Neutrophil (primary cell): ENCODE measurements at regions not wholly inside any gene's neighbourhood (a gene's known extent, or its start where the extent isn't known, plus 50 kb on each side); places are given as distances from the start of the nearest gene placed in this dataset.
"Not testable (repeated sequence)": the region's sequence is repeated elsewhere in the genome, so short reads cannot be mapped to it uniquely, and the experiment has no call there.

Source experiments
- H3K27ac ChIP-seq: fragments of 200-600 bp; sonication (generic); 2 replicates; pipeline ENCODE4 v1.5.1; 2016; ENCODE audit warnings: mild to moderate bottlenecking, moderate library complexity
- H3K27me3 ChIP-seq: fragments of 200-600 bp; sonication (generic); 2 replicates; pipeline ENCODE4 v1.6.0; 2016; ENCODE audit warnings: mild to moderate bottlenecking
- H3K36me3 ChIP-seq: fragments of 200-600 bp; sonication (generic); 2 replicates; pipeline ENCODE4 v1.5.1; 2017
- H3K4me1 ChIP-seq, 2 experiments: fragments of 200-600 bp in 1 of 2; sonication (generic) in 1 of 2; 1 replicate in 1 of 2; 2 replicates in 1 of 2; pipeline versions ENCODE4 v1.5.1 to v1.6.1; 2013 to 2016; ENCODE audit warnings: low read depth in 1 of 2, low read length in 1 of 2, mild to moderate bottlenecking in 1 of 2, moderate library complexity in 1 of 2; ENCODE audit not compliant: control insufficient read depth in 1 of 2, insufficient read depth in 1 of 2
- H3K4me3 ChIP-seq, 2 experiments: fragments of 200-600 bp in 1 of 2; sonication (generic) in 1 of 2; 1 replicate in 1 of 2; 2 replicates in 1 of 2; pipeline ENCODE4 v1.5.1; 2013 to 2016; ENCODE audit warnings: low read depth in 1 of 2, low read length in 1 of 2, mild to moderate bottlenecking in 1 of 2, moderate library complexity in 1 of 2
- H3K9me3 ChIP-seq: fragments of 200-600 bp; sonication (generic); 2 replicates; pipeline ENCODE4 v1.5.1; 2016
- CTCF ChIP-seq: fragments of 200-600 bp; sonication (generic); IDR thresholded peaks from 2 replicates; pipeline ENCODE4 v1.5.1; 2016; ENCODE audit warnings: antibody characterized with exemption

DNA sequence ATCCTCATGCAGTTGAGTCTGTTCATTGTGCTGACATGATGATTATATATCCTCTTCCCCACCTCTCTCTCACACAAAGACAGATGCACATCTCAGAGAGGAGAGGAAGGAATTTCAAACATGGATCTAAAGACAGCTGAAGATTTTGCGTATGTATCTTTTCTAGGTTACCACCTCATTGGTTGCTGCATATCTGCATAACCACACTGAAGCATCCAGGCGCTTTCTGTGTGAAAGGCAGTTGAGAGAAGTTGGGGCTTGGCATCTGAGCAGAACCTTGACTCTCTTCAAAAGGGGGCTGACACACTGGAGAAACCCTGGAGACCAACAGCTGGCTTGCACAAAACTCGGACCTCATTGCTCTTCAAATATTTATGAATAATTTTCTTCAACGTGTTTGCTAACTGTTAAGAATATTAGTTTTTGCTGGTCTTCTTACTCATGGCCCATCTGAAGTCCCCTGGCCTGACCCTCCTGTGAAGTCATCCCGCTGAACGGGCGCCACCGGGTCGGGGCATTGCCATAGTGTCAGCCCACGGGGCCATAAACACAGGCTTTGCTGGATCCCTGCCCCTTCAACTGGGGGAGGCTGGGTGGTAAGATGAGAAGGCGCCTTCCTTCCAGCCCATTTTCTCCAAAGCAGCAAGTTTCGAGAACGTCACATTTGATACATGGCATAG, 593.2 kb upstream of the CLINT1 start:
- Histone ChIP-seq H3K27me3 (no peaks in the 10 kb centered on the region), H3K36me3 (no peaks in the 10 kb centered on the region), H3K9me3 (no peaks in the 10 kb centered on the region), H3K4me3 (no peak overlapping the region), H3K4me1 (no peaks in the 10 kb centered on the region), H3K27ac (no peak overlapping the region)
- no peak for TF ChIP-seq CTCF

DNA sequence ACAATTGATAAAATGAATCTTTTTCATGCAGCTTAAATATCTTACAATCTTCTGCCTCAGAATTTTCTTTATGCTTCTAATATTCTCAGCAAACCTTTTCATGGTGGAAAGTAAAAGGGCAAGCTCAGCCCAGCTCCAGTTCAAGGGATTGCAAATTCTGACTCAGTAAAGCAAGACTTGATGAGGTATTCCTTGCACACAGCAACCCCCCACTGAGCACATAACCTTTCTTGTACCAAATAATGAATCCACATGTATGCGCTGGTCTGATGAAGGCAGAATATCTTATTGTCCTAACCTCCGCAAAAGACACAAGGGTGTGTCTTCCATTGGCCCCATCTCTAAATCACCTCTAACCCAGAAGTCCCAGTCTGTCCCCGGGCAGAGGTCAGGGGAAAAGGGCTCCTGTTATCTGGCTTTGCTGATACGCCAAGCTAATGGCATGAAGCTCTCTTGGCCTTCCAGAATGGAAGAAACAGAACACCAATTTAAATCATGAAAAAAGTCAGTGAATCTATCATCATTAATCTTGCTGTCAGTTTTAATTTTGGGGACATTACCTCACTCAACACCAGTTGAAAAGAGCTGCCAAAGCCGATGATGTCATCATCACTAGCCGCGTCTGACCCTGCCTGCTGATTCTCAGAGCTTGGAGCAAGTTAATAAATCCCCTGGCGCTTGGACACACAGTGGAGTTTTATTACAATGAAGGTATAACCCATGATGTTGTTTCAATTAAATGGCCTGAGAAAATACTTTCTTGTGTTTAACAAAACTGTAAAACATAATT, 592.5 kb upstream of the CLINT1 start:
- H3K4me3 ChIP-seq, result no peak overlapping the region
- H3K27me3 ChIP-seq, result no peaks in the 10 kb centered on the region
- H3K9me3 ChIP-seq, result no peaks in the 10 kb centered on the region
- no peak for TF ChIP-seq CTCF
- no peaks in the 10 kb centered on the region for H3K36me3 ChIP-seq
- no peaks in the 10 kb centered on the region for H3K4me1 ChIP-seq
- no peak overlapping the region for H3K27ac ChIP-seq

DNA sequence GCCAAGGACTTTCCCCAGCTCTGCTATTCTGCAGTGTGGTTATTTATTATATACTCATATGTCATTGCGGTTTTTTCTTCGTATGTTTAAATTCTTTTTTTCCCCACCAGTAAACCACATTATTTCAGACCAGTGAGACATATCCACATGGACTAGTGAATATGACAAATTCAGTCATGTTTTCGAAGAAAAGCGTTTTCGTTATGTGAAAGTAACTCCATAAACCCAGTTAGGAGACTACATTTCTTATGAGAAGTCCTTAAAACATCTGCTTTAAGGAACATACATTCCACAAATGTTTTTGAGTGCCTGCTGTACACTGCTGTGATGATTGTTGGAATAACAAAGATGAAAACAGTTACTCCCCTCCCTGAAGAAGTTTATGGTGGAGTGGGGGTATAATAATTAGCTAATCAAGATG, 591.8 kb upstream of the CLINT1 start:
- no peak for TF ChIP-seq CTCF
- Histone ChIP-seq H3K27me3 (no peaks in the 10 kb centered on the region), H3K27ac (no peak overlapping the region), H3K4me3 (no peak overlapping the region), H3K4me1 (no peaks in the 10 kb centered on the region), H3K9me3 (no peaks in the 10 kb centered on the region), H3K36me3 (no peaks in the 10 kb centered on the region)

DNA sequence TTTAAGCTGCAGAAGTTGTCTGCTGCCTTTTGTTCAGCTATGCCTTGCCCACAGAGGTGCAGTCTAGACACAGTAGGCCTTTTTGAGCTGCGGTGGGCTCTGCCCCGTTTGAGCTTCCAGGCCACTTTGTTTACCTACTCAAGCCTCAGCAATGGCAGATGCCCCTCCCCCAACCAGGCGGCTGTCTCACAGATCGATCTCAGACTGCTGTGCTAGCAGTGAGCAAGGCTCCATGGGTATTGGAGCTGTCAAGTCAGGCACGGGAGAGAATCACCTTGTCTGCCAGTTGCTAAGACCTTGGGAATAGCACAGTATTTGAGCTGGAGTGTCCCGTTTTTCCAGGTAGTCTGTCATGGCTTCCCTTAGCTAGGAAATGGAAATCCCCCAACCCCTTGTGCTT, 587.8 kb upstream of the CLINT1 start:
- H3K36me3 ChIP-seq, H3K4me3 ChIP-seq, H3K4me1 ChIP-seq, H3K27ac ChIP-seq, H3K9me3 ChIP-seq, H3K27me3 ChIP-seq: not testable (repeated sequence)

DNA sequence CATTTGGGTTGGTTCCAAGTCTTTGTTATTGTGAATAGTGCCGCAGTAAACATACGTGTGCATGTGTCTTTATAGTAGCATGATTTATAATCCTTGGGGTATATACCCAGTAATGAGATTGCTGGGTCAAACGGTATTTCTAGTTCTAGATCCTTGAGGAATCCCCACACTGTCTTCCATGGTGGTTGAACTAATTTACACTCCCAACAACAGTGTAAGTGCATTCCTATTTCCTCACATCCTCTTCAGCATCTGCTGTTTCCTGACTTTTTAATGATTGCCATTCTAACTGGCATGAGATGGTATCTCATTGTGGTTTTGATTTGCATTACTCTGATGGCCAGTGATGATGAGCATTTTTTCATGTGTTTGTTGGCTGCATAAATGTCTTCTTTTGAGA, 580.3 kb upstream of the CLINT1 start:
- H3K27ac ChIP-seq, H3K36me3 ChIP-seq, H3K4me3 ChIP-seq, H3K9me3 ChIP-seq, H3K27me3 ChIP-seq: not testable (repeated sequence)
- peaks cover 5 to 13% of the 10 kb centered on the region in 2 experiments for H3K4me1 ChIP-seq

GRCh38 chr5:158436271-158437065, 577.5 kb upstream of the CLINT1 start:
- peaks cover 5 to 13% of the 10 kb centered on the region in 2 experiments for H3K4me1 ChIP-seq
- H3K4me3 ChIP-seq, result no peak overlapping the region
- TF ChIP-seq CTCF, result no peak
- H3K9me3 ChIP-seq, result no peaks in the 10 kb centered on the region
- no peak overlapping the region for H3K27ac ChIP-seq
- H3K27me3 ChIP-seq, result no peaks in the 10 kb centered on the region
- H3K36me3 ChIP-seq, result no peaks in the 10 kb centered on the region
